ENCODE measurements at regions not wholly inside any gene's neighbourhood (a gene's known extent, or its start where the extent isn't known, plus 50 kb on each side); places are given as distances from the start of the nearest gene placed in this dataset.
A peak's percentile ranks its signal among the peaks of the same experiment; 100 is the strongest.

DNA sequence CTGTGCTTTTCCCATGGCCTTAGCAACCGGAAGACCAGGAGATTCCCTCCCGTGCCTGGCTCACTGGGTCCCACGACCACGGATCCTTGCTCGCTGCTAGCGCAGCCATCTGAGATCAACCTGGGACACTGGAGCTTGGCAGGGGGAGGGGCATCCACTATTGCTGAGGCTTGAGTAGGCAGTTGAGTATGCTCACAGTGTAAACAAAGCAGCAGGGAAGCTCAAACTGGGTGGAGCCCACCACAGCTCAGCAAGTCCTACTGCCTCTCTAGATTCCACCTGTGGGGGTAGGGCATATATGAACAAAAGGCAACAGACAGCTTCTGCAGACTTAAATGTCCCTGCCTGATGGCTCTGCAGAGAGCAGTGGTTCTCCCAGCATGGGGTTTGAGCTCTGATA is 697.0 kb downstream of the SORCS1 start:
- DNase-seq, result no peak

DNA sequence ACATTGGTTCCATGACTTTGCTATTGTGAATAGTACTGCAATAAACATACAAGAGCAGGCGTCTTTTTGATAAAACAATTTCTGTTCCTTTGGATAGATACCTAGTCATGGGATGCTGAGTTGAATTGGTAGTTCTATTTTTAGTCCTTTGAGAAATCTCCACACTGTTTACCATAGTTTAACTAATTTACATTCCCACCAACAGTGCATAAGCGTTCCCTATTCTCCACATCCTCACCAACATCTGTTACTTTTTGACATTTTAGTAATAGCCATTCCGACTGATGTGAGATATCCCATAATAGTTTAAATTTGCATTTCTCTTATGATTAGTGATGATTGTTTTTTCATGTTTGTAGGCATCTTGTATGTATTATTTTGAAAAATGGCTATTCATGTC is 707.0 kb downstream of the SORCS1 start:
- DNase-seq, result no peak

DNA sequence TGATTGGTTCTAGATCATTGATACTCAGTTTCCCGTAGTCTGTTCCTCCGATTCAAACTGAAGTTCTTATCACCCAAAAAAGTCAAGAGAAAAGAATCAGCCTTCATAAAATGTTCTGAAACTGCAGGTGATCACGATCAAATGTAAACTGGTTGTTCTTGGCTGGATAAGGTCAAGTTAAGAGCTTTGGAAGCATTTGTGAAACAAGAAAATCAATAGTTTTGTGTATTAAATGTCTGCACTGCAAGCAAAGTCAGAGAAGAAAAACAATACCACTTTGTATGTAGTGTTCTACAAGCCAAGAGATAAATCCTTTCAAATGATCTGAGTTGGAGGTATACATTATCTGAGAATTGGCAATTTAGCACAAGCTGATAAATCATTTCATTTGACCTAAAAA is 710.3 kb downstream of the SORCS1 start:
- DNase-seq, result no peak

DNA sequence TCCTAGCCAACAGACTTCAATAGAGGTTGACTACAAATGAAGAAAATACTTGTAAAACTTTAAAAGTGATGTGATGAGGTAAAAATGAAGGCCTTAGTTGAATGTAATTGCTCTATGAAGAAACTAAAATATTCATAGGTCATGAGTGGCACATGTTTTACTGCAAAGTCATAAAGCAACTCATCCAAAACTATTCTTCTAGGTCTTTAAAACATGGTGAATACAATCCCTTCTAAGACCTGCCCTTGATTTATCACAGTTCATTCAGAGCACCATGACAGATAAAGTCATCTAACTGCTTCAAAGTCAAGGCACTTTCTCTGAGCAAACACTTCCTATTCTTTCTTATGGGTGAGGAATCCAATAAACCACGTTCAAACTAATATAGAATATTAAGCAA is 713.5 kb downstream of the SORCS1 start:
- peak in 1 of 3 donors; percentile 14 for DNase-seq

DNA sequence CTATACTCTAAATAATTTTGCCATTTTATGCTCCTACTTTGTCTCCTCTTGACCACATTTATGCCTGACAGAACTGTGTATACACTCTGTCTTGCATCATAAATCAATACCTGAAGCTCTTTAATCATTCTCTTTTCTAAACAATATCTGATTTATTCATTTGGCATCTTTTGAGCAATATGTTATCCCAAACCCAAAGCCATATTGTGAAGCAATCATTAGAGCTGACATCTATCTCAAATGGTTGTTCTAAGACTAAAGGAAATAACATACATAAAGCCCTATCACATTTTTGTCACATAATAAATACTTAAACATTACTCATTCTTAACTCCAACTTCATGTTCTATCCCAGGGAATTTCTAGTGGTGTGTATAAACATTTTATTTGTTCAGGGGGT is 717.6 kb downstream of the SORCS1 start:
- DNase-seq, result no peak

DNA sequence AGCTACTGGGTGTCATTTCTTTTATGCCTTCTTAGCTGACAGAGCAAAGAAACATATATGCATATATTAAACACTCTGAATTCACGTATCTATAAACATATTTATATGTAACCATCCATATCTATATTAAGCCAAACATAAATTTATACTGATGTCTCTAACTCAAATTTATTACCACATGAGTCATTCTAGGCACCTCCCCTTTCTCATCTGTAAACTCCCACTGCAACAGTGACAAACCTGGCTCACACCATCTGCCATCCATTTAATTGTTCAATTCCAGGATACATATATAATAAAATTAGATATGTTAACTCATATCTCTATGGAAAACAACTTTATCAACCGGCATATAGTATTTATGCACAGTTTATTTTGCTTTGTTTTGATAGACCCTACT is 722.3 kb downstream of the SORCS1 start:
- DNase-seq, result no peak

DNA sequence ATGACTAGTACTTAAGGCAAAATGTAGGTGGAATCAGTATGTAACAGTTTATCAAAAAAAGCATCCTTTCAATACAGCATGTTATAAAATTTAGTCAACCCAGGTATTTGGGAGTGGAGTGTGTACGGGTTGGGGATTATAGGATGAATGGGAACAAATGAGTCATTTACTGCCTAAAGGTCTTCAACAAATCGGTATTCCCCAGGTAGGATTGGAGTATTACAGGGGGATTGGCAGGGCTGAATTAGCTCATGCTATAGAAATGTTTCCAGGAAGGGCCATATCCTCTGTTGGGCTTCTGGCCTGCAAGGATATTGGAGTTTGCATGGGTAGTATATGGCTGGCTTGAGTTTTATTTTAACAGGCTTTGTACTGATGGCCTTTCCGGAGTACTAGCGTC is 723.7 kb downstream of the SORCS1 start:
- no peak for DNase-seq

DNA sequence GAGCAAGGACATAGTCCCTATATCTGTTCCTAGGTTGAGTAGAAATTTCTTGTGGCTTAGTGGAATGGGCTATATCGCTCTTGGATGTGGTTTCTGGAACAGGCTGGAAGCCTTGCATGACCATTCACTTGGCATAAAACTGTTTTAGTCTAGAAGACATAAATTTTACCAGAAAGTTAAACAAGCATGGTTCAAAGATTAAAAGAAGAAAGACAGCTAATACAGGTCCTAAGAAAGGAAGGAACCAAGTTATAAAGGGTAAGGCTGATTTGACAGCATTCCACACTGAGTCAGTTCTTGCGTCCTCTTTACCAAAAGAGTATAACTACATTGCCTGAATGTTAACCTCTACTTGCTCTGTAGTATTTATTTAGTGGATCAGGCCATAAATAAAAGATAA is 724.2 kb downstream of the SORCS1 start:
- DNase-seq, result no peak

DNA sequence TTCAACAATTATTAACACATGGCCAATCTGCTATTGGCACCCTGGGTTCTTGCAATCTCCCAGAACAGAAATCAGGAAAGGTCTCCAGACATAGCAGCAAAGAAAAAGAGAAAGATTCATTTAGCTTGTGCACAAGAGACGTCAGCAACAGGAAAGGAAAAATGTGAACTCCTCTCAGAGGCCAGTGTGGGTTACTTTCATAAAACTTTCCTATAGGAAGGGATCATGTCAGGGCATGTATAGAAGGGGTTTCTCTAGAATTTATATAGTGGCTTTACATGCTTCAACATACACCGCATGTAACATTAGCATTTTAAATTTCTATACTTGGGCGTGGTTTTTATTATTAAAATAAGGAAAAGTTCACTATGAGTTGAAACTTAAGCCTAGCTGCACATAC is 725.1 kb downstream of the SORCS1 start:
- DNase-seq, result peak in 1 of 3 donors; percentile 28

DNA sequence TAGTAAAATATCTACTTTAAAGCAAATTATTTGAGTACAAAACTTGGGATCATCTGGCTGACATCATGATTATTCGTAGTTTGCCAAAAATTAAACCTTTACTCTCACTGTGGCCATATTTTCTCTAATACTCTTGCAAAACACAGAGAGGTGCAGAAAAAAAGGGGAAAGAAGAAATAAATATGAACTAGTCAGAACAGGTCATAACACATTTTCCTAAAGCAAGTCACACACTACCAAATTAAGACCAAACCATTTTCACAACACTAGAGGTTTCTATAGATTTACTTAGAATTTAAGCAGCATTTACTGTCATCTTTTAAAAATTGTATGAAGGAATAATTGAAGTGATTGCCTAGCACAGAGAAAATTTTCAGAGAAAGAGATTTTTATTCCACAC is 726.1 kb downstream of the SORCS1 start:
- DNase-seq, result peak in 1 of 3 donors; percentile 26

DNA sequence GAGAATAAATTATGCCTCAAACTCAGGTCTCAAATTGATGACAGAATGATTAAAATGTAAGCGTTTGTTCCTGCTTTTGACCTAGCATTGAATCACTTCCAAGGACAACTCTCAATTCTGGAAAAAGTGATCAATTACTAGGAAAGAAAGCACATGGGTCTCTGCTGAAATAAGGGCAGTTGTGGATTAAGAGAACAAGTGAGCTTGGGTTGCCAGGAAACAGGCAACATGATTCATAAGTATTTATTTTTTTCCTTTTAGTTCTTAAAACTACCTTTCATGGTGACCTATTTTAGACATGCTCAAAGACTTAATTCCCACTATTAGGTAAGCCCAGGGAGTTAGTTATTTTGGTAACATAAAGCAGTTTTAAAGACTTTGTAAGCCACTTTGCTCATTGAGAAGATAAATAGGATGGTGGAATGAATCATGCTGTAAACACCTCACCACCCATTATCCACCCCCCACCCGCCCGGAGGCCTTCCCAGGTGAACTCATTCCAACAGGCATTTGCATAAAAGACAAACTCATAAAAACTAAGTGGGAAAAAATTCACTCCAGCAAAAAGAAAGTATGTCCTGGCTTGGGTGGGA is 728.3 kb downstream of the SORCS1 start:
- no peak for DNase-seq

DNA sequence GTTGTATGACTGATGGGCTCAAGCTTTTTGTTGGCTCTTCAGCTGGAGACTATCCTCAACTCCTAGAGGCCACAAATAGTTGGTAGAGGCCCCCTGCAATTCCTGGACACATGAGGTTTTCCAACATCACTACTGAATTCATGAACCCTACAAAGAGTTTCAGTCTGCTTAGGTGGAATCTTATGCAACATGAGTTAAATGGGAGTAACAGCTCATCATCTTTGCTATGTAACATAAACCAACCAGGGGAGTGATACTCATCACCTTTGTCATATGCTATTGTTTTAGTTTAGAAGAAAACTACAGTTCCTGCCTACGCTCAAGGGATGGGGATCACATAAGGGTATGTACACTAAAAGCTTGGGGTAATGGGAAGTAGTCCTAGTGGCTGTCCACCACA is 729.4 kb downstream of the SORCS1 start:
- no peak for DNase-seq

DNA sequence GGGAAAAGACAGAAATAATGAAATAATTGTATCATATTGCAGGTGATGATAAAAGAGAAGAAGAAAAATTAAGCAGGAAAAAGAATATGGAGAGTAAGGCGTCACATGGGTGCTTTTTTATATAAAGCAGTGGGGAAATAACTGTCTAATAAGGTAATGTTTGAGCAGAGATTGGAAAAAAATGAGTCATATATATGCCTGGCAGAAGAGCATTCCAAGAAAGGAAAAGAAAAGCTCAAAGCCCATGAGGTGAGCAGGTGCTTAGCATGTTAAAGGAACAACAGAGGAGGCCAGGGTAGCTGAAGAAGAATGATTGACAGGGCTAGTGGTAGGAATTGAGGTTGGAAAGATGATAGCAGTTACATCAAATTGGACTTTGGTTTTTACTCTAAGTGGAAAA is 739.5 kb downstream of the SORCS1 start:
- DNase-seq, result peak in 1 of 3 donors; percentile 22

DNA sequence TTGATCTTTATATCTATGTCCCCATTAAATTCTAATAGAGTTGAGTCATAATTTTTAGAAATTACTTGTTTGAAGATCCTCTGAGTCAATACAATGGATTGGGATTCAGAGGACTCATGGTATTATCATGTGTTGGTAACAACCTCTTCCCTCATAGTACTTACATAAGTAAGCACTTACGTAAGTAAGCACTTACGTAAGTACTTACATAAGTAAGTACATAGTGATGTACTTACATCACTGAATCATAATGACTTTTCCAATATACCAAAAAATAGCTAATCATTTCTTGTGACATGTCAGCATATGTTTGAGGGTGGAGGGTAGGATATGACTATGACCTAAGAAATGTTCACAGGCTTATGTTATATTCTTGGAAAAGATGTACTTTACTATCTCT is 740.5 kb downstream of the SORCS1 start:
- peak in 1 of 3 donors; percentile 89 for DNase-seq

DNA sequence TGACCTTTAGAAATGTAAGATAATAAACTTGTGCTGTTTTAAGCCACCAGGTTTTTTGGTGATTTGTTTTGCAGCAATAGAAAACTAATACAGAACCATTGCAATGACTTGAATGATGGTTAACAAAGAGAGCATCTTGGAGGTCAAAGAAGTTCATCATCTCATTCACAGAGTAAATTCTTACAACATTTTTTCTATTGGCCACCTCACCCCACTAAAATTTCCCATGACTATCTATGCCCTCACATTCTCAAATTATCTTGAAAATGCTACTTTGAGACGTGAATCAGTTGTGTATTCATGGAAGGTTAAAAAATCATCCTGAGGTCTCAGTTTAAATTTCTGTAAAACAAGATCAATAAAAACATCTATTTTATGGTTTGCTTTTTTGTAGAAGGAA is 754.2 kb downstream of the SORCS1 start:
- DNase-seq, result no peak

DNA sequence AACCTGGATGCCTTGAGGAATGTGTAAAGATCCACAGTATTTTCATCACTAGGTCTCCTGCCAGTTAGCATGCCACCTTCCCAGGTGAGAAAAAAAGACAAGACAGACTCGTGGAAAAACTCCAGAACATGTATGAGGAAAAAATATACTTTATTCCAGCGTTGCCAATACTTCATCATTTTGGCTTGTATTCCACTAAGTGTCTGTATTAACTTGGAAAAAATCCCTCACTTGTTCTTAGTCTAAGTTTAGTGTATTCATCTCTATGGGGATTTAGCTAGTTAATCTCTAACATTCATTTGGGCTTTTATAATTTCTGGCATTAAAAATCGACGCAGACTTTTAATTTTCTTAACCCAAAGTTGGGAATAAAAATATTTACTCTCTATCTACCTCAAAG is 759.4 kb downstream of the SORCS1 start:
- DNase-seq, result peak in 2 of 3 donors; percentile 22 to 49

DNA sequence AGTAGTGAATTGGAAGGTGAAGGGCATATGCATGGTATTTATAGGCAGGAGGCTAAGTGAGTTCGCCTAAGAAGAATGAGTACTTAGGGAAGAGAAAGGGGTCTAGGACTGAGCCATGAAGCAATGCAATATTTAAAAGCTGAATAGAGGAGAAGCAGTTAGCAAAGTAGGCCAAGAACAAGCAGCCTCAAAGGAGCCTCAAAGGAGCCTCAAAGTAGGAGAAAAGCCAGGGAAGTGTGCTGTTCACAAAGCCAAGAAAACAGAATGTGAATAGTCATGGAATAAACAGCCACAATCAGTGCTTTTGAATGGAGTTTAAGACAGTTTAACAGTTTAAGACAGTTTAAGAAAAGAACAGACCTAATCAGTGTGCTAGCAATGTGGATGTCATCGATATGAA is 762.0 kb downstream of the SORCS1 start:
- DNase-seq, result peak; percentile 62 to 88 (median 70)

DNA sequence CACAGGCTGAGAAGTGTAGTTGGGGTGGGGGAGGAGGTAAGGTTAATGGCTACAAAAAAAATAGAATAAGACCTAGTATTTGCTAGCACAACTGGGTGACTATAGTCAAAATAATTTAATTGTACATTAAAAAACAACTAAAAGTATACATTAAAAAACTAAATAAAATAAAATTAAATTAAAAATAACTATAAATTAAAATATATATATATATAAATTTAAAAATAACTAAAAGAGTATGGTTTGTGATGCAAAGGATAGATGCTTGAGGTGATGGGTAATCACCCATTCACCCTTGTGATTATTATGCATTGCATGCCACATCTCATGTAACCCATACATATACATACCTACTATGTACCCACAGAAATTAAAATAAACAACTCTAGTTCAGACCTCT is 762.5 kb downstream of the SORCS1 start:
- DNase-seq, result no peak

DNA sequence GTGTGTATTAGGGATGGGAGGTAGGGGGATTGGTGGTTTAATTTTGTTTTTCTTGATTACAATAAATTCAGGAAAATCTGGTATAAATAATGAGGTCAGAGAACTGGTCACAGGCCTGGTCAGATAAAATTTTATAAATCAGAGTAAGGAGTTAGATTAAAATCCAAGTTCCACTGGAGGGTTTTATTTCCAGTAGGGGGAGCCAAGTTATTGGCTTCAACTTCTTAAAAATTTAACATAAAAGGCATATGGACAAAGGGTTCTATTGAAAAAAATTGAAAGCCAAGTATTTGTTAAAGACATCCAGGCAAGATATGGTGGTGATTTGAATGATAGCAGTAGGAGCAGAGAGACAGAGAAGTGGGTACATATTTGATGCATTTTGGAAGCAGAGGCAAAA is 763.3 kb downstream of the SORCS1 start:
- no peak for DNase-seq

DNA sequence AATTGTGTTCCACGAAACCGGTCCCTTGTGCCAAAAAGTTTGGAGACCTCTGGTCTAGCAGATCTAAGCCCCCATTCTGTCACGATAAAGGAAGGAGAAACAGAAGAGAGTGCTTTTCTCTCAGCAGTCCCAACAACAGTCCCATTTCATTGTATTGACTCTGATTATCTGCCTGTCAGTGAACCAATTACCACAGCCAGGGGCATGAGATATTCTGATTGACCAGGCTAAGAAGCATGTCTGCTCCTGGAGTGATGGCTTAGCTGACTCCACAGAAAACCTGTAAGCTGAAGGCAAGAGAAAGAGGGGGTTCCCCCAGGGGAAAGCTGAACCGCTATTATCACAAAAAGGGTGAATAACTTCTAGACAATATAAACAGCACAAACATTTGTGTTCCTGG is 765.4 kb downstream of the SORCS1 start:
- no peak for DNase-seq

DNA sequence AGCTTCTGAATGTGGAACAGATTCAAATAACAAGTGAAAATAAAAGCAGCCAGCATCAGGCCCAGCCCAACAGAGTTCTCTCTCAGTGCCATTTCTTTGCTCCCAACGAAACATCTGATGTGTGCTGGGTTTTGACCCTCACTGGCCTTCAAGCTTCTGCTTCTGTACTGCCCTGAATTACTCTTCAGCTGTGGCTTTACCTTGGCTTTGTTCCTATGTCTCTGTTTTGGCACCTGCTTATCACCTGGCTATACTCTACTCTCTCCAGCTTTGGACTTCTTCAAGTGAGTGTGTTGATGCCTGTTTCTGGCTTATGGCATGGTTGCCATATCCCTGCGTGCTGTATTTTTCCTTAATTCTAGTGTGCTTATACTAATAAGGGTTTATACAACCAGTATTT is 768.3 kb downstream of the SORCS1 start:
- DNase-seq, result no peak

DNA sequence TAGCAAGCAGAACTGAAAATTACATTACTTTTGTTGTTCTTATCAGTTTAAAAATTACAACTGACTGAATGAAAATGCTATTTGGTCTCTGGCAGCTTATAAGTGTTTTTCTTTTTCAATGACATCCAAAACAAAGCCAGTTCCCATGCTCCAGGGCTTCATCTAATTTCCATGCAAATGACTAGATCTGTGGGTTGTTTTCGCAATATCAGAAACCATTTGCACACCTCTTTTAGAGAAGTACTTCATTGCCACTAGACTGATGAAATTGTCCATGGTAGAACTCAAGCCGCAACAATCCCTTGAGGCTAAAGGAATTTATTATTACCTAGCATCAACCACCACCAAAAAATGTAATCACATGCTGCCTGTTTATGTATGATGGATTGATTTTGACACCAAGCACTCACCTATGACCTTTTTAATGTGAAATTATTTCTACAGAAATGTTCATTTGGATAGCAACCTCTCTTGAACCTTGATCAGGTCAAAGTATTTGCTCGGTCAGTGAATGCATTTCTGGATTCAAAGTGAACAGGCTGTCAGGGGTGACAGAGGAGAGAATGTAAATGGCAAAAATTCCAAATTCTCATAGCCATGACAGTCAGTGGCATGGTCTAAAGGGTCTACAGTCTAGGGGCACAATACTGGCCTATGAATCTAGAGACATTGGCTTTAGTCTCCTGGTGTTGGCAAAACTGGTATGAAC is 769.3 kb downstream of the SORCS1 start:
- no peak for DNase-seq

DNA sequence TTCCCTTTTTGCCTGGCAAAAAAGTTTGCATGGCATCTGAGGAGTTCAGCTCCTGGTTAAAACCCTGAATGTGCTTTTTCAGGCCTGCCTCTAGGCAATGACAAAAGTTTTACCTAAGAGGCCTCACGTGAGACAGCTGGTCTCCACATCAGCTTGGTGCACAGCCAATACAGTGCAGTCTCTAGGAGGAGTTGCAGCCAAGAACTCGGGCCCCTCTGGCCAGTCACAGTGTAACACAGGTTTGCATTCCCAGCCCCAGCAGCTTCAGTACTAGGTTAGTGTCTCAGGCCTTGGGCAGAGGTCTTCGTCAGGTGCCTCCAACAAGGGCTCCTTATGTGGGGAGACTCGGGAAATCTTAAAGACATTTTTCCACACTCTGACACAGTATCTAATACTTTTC is 771.7 kb downstream of the SORCS1 start:
- peak in 1 of 3 donors; percentile 37 for DNase-seq

DNA sequence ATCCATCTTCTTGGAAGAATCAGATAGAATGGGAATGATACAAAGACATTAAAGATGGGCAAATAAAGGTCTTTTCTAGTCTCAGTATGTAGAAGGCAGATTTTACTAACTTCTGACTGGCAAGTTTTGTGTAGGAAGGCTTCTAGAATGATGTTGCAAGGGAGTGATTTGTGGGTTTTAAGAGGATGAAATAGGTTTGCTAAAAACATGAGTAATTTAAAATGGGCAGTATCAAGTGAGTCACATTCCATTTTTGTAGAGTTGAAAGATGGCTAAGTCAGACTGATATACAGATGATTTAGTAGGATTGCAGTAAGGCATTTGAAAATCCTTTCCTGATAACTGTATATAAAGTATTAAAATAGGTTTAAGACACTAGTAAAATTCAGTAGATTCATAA is 777.4 kb downstream of the SORCS1 start:
- peak in 1 of 3 donors; percentile 34 for DNase-seq

All from muscle of back (tissue), 3 donors.